ENCODE measurements at regions not wholly inside any gene's neighbourhood (a gene's known extent, or its start where the extent isn't known, plus 50 kb on each side); places are given as distances from the start of the nearest gene placed in this dataset.
"Not testable (repeated sequence)": the region's sequence is repeated elsewhere in the genome, so short reads cannot be mapped to it uniquely, and the experiment has no call there.

GRCh38 chr5:2353211-2353610 is 398.3 kb downstream of the IRX2 start:
- no peak overlapping the region for H3K27ac ChIP-seq (ENCODE audit: low read depth, low read length)
- no peaks in the 10 kb centered on the region; the same call in none of the 2 replicates for H3K9me3 ChIP-seq (ENCODE audit: control insufficient read depth, insufficient read depth, low read length)
- no peaks in the 10 kb centered on the region for H3K9me2 ChIP-seq (replicated peaks; ENCODE audit: control insufficient read depth, low read length)
- no peaks in the 10 kb centered on the region for H3K36me3 ChIP-seq (ENCODE audit: control insufficient read depth, low read length)
- no peak overlapping the region for H3K4me3 ChIP-seq (ENCODE audit: low read length)
- no peak overlapping the region for H3K4me2 ChIP-seq (ENCODE audit: low read length)
- H3K79me2 ChIP-seq (ENCODE audit: control insufficient read depth, low read length) = no peaks in the 10 kb centered on the region
- H4K20me1 ChIP-seq (ENCODE audit: control insufficient read depth, insufficient read depth, low read depth, low read length) = no peaks in the 10 kb centered on the region
- no peak for TF ChIP-seq CTCF (IDR thresholded peaks at IDR 0.05; ENCODE audit: low read depth, low read length, poor library complexity, severe bottlenecking)
- H3K27me3 ChIP-seq (ENCODE audit: control insufficient read depth, low read length) = no peaks in the 10 kb centered on the region
- H3F3A ChIP-seq (ENCODE audit: control insufficient read depth, insufficient read depth) = no peaks in the 10 kb centered on the region
- H3K4me1 ChIP-seq (ENCODE audit: control insufficient read depth, low read length) = no peaks in the 10 kb centered on the region

GRCh38 chr5:2352101-2352861 is 399.2 kb downstream of the IRX2 start:
- Histone ChIP-seq H3K27ac (ENCODE audit: low read depth, low read length) (no peak overlapping the region), H3K4me3 (ENCODE audit: low read length) (no peak overlapping the region), H3K9me3 (ENCODE audit: control insufficient read depth, insufficient read depth, low read length) (no peaks in the 10 kb centered on the region; the same call in none of the 2 replicates), H3K4me1 (ENCODE audit: control insufficient read depth, low read length) (no peaks in the 10 kb centered on the region), H3K9me2 (replicated peaks; ENCODE audit: control insufficient read depth, low read length) (no peaks in the 10 kb centered on the region), H3K36me3 (ENCODE audit: control insufficient read depth, low read length) (no peaks in the 10 kb centered on the region), H3K27me3 (ENCODE audit: control insufficient read depth, low read length) (no peaks in the 10 kb centered on the region), H3K4me2 (ENCODE audit: low read length) (no peak overlapping the region), H4K20me1 (ENCODE audit: control insufficient read depth, insufficient read depth, low read depth, low read length) (no peaks in the 10 kb centered on the region), H3F3A (ENCODE audit: control insufficient read depth, insufficient read depth) (no peaks in the 10 kb centered on the region), H3K79me2 (ENCODE audit: control insufficient read depth, low read length) (no peaks in the 10 kb centered on the region)
- TF ChIP-seq CTCF (IDR thresholded peaks at IDR 0.05; ENCODE audit: low read depth, low read length, poor library complexity, severe bottlenecking) = no peak
- no peak for TF ChIP-seq EZH2phosphoT487 (IDR thresholded peaks at IDR 0.05; ENCODE audit: borderline replicate concordance, low read length)

DNA sequence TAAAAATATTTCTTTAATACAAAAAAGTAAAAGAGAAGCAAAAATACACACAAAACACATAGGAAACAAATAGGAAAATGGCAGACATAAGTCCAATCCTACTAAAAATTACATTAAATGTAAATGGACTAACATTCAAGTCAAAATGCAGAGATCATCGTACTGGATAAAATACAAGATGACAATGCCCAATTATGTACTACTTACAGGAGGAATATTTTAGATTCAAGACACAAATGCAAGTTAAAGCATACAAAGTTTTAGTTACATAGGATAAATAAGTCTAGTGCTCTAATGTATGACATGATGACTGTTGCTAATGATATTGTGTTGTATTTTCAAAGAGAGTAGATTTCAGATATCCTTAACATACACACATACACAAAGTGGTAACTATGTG is 401.7 kb downstream of the IRX2 start:
- H3K9me2 ChIP-seq (replicated peaks; ENCODE audit: control insufficient read depth, low read length); H3K9me3 ChIP-seq (ENCODE audit: control insufficient read depth, insufficient read depth, low read length); H3K36me3 ChIP-seq (ENCODE audit: control insufficient read depth, low read length); H3K27ac ChIP-seq (ENCODE audit: low read depth, low read length); H3K79me2 ChIP-seq (ENCODE audit: control insufficient read depth, low read length); H4K20me1 ChIP-seq (ENCODE audit: control insufficient read depth, insufficient read depth, low read depth, low read length); H3K27me3 ChIP-seq (ENCODE audit: control insufficient read depth, low read length); H3K4me2 ChIP-seq (ENCODE audit: low read length); H3K4me3 ChIP-seq (ENCODE audit: low read length); H3K4me1 ChIP-seq (ENCODE audit: control insufficient read depth, low read length); H3F3A ChIP-seq (ENCODE audit: control insufficient read depth, insufficient read depth): not testable (repeated sequence)

DNA sequence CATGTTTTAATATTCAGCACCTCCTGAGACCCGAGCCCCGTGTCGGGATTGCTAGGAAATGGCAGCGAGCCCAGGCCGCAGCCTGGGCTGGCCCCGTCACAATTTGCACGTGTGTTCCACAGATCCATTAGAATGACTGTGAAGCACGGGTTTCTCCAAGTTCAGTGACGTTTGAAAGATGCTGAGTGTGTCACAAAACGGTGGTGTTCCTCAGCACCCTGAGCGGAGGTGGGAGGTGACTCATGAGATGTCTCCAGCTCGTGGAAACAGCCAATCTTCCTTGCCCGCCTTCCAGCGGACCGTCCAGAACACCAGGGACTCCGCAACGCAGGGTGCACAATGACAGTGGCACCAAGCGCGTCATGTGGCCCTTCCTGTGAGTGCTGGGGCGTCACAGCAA is 412.8 kb downstream of the IRX2 start:
- H3K36me3 ChIP-seq (ENCODE audit: control insufficient read depth, low read length) = no peaks in the 10 kb centered on the region
- no peaks in the 10 kb centered on the region for H3K27me3 ChIP-seq (ENCODE audit: control insufficient read depth, low read length)
- no peak for TF ChIP-seq EZH2phosphoT487 (IDR thresholded peaks at IDR 0.05; ENCODE audit: borderline replicate concordance, low read length)
- no peak for TF ChIP-seq CTCF (IDR thresholded peaks at IDR 0.05; ENCODE audit: low read depth, low read length, poor library complexity, severe bottlenecking)

More for the DNA sequence above, 412.8 kb downstream of the IRX2 start:
- Histone ChIP-seq H3K4me1 (ENCODE audit: control insufficient read depth, low read length) (no peaks in the 10 kb centered on the region), H3K4me3 (ENCODE audit: low read length) (no peak overlapping the region), H3K4me2 (ENCODE audit: low read length) (no peak overlapping the region), H3K9me2 (replicated peaks; ENCODE audit: control insufficient read depth, low read length) (no peaks in the 10 kb centered on the region), H3K79me2 (ENCODE audit: control insufficient read depth, low read length) (no peaks in the 10 kb centered on the region), H3K27ac (ENCODE audit: low read depth, low read length) (no peak overlapping the region), H4K20me1 (ENCODE audit: control insufficient read depth, insufficient read depth, low read depth, low read length) (no peaks in the 10 kb centered on the region), H3K9me3 (ENCODE audit: control insufficient read depth, insufficient read depth, low read length) (no peaks in the 10 kb centered on the region; the same call in 1 of the 2 replicates), H3F3A (ENCODE audit: control insufficient read depth, insufficient read depth) (no peaks in the 10 kb centered on the region)

All from DOHH2 (cell line).